ENCODE measurements at regions not wholly inside any gene's neighbourhood (a gene's known extent, or its start where the extent isn't known, plus 50 kb on each side); places are given as distances from the start of the nearest gene placed in this dataset.
"Not testable (repeated sequence)": the region's sequence is repeated elsewhere in the genome, so short reads cannot be mapped to it uniquely, and the experiment has no call there.

GRCh38 chr13:39895254-39895653, 239.8 kb downstream of the COG6 start:
- DNase-seq = peak; percentile 91

- DNase-seq = no peak
These were observed 242.2 kb downstream of the COG6 start for GRCh38 chr13:39897636-39898035.

- DNase-seq = peak; percentile 87
These were observed 244.8 kb downstream of the COG6 start for GRCh38 chr13:39900106-39900750.

- no peak for DNase-seq
These were observed 249.5 kb downstream of the COG6 start for GRCh38 chr13:39904959-39905358.

GRCh38 chr13:39909634-39910033, 254.2 kb downstream of the COG6 start:
- DNase-seq = no peak

- DNase-seq = no peak
These were observed 254.6 kb downstream of the COG6 start for GRCh38 chr13:39910041-39910440.

- DNase-seq = no peak
These were observed 255.4 kb downstream of the COG6 start for GRCh38 chr13:39910833-39911232.

GRCh38 chr13:39913339-39913738, 257.9 kb downstream of the COG6 start:
- no peak for DNase-seq

- DNase-seq = peak; percentile 44
These were observed 258.5 kb downstream of the COG6 start for GRCh38 chr13:39913928-39914327.

GRCh38 chr13:39915418-39915817, 260.0 kb downstream of the COG6 start:
- no peak for DNase-seq

- DNase-seq = no peak
These were observed 260.9 kb downstream of the COG6 start for GRCh38 chr13:39916330-39916729.

- DNase-seq = no peak
These were observed 263.3 kb downstream of the COG6 start for GRCh38 chr13:39918620-39919236.

- DNase-seq = no peak
These were observed 265.2 kb downstream of the COG6 start for GRCh38 chr13:39920613-39921012.

GRCh38 chr13:39926345-39926744, 270.9 kb downstream of the COG6 start:
- DNase-seq = no peak

- DNase-seq = no peak
These were observed 272.8 kb downstream of the COG6 start for GRCh38 chr13:39928261-39928660.

- no peak for DNase-seq
These were observed 274.1 kb downstream of the COG6 start for GRCh38 chr13:39929583-39929982.

GRCh38 chr13:39930060-39930459, 274.6 kb downstream of the COG6 start:
- DNase-seq = no peak

GRCh38 chr13:39930544-39931444, 275.3 kb downstream of the COG6 start:
- no peak for DNase-seq

- no peak for DNase-seq
These were observed 276.0 kb downstream of the COG6 start for GRCh38 chr13:39931505-39931904.

- DNase-seq = not testable (repeated sequence)
These were observed 277.1 kb downstream of the COG6 start for GRCh38 chr13:39932514-39932913.

- no peak for DNase-seq
These were observed 279.7 kb downstream of the COG6 start for GRCh38 chr13:39935155-39935554.

- DNase-seq = no peak
These were observed 283.1 kb downstream of the COG6 start for GRCh38 chr13:39938596-39938995.

GRCh38 chr13:39941236-39941635, 285.8 kb downstream of the COG6 start:
- DNase-seq = no peak
